ENCODE measurements at regions not wholly inside any gene's neighbourhood (a gene's known extent, or its start where the extent isn't known, plus 50 kb on each side); places are given as distances from the start of the nearest gene placed in this dataset.

DNA sequence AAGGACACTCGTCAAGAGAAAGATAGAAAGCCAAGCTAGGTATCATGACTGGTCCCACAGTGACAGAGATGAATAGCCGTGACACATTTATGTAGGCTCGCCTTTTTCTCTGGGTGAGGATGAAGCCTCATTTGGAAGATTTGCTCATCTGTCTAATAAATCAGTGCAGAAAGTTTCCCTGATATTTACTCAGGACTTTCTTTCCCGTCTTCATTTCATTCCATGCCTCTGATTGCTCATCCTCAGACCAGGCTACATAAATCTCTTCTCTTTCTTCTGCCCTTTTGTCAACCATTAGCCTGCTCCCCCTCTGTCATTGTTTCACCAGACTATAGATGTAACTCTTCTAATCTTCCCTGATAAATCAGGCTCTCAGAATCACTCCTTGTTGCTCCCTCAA is 361.8 kb upstream of the MEIS1 start:
- TF ChIP-seq, protein P1, sequence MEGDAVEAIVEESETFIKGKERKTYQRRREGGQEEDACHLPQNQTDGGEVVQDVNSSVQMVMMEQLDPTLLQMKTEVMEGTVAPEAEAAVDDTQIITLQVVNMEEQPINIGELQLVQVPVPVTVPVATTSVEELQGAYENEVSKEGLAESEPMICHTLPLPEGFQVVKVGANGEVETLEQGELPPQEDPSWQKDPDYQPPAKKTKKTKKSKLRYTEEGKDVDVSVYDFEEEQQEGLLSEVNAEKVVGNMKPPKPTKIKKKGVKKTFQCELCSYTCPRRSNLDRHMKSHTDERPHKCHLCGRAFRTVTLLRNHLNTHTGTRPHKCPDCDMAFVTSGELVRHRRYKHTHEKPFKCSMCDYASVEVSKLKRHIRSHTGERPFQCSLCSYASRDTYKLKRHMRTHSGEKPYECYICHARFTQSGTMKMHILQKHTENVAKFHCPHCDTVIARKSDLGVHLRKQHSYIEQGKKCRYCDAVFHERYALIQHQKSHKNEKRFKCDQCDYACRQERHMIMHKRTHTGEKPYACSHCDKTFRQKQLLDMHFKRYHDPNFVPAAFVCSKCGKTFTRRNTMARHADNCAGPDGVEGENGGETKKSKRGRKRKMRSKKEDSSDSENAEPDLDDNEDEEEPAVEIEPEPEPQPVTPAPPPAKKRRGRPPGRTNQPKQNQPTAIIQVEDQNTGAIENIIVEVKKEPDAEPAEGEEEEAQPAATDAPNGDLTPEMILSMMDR (IDR thresholded peaks at IDR 0.05; ENCODE audit: low read length), result no peak
- TF ChIP-seq EZH2 (optimal IDR thresholded peaks at IDR 0.05; ENCODE audit: low read depth, low read length), result no peak
- no peak for TF ChIP-seq EZH2phosphoT487 (IDR thresholded peaks at IDR 0.05; ENCODE audit: low read length)
